GM23338 (cell line): ENCODE measurements at regions not wholly inside any gene's neighbourhood (a gene's known extent, or its start where the extent isn't known, plus 50 kb on each side); places are given as distances from the start of the nearest gene placed in this dataset.

Experiments used
- ATAC-seq: fragments of 200-7000 bp; cut with Tn5 transposase; 3 replicates; pipeline ENCODE4 v1.9.1; 2020
- DNase-seq: peaks from one replicate; pipeline ENCODE4 v3.0.0-alpha.2; 2015; ENCODE audit warnings: low spot score
- H2AFZ ChIP-seq: fragments of 200-600 bp; sonication (generic); 2 replicates; pipeline ENCODE4 v1.8.0; 2016; ENCODE audit warnings: antibody characterized with exemption, mild to moderate bottlenecking, moderate library complexity
- H3F3A ChIP-seq: fragments of 200-600 bp; sonication (generic); replicated peaks from 2 replicates; pipeline ENCODE4 v1.8.0; 2017; ENCODE audit warnings: antibody characterized with exemption, mixed run types, low read depth
- H3K27ac ChIP-seq: fragments of 200-600 bp; sonication (generic); 2 replicates; pipeline ENCODE4 v1.6.1; 2016; ENCODE audit warnings: low read depth
- H3K27me3 ChIP-seq: fragments of 200-600 bp; sonication (generic); 2 replicates; pipeline ENCODE4 v1.8.0; 2016; ENCODE audit warnings: mild to moderate bottlenecking, mixed run types, moderate library complexity; ENCODE audit not compliant: insufficient read depth
- H3K36me3 ChIP-seq: fragments of 200-600 bp; sonication (generic); 2 replicates; pipeline ENCODE4 v1.8.0; 2016; ENCODE audit warnings: mild to moderate bottlenecking; ENCODE audit not compliant: insufficient read depth
- H3K4me1 ChIP-seq: fragments of 200-600 bp; sonication (generic); 2 replicates; pipeline ENCODE4 v1.8.0; 2016; ENCODE audit warnings: mild to moderate bottlenecking, moderate library complexity; ENCODE audit not compliant: insufficient read depth
- H3K4me2 ChIP-seq: fragments of 200-600 bp; sonication (generic); 2 replicates; pipeline ENCODE4 v1.7.1; 2017; ENCODE audit warnings: mixed run types
- H3K4me3 ChIP-seq: fragments of 200-600 bp; sonication (generic); 2 replicates; pipeline ENCODE4 v1.6.1; 2016; ENCODE audit warnings: mixed run types
- H3K79me2 ChIP-seq: fragments of 200-600 bp; sonication (generic); replicated peaks from 2 replicates; pipeline ENCODE4 v1.8.0; 2017; ENCODE audit warnings: mild to moderate bottlenecking; ENCODE audit not compliant: insufficient read depth
- H3K9me2 ChIP-seq: fragments of 200-600 bp; sonication (generic); 2 replicates; pipeline ENCODE4 v1.8.0; 2017; ENCODE audit not compliant: insufficient read depth
- H4K20me1 ChIP-seq: fragments of 200-600 bp; sonication (generic); replicated peaks from 2 replicates; pipeline ENCODE4 v1.8.0; 2017; ENCODE audit warnings: mild to moderate bottlenecking; ENCODE audit not compliant: insufficient read depth
- H3K27ac Mint-ChIP-seq: 2 replicates; pipeline ENCODE4 v1.8.0; 2020; ENCODE audit warnings: inconsistent platforms, mild to moderate bottlenecking, moderate library complexity, mixed read lengths
- H3K27me3 Mint-ChIP-seq: 3 replicates; pipeline ENCODE4 v1.8.0; 2022; ENCODE audit warnings: low read depth, mild to moderate bottlenecking, moderate library complexity, mixed read lengths, inconsistent platforms; ENCODE audit not compliant: insufficient read depth, poor library complexity
- H3K36me3 Mint-ChIP-seq: 3 replicates; pipeline ENCODE4 v1.8.0; 2021; ENCODE audit warnings: low read depth, mild to moderate bottlenecking, inconsistent platforms, moderate library complexity, mixed read lengths
- H3K4me1 Mint-ChIP-seq: 3 replicates; pipeline ENCODE4 v1.8.0; 2020; ENCODE audit warnings: mild to moderate bottlenecking, inconsistent platforms, mixed read lengths
- H3K4me3 Mint-ChIP-seq: 3 replicates; pipeline ENCODE4 v1.8.0; 2021; ENCODE audit warnings: moderate library complexity, mild to moderate bottlenecking, inconsistent platforms, mixed read lengths
- H3K9me3 Mint-ChIP-seq: 3 replicates; pipeline ENCODE4 v1.8.0; 2020; ENCODE audit warnings: moderate library complexity, mild to moderate bottlenecking, inconsistent platforms, mixed read lengths
- CREB1 ChIP-seq: fragments of 250-450 bp; sonication (Bioruptor Pico); IDR thresholded peaks from 2 replicates; pipeline ENCODE4 v1.5.0; 2020; ENCODE audit warnings: low read depth, mild to moderate bottlenecking, moderate library complexity
- CTCF ChIP-seq, 2 experiments: fragments of 200-600 bp in 1 of 2; sonication (generic) in 1 of 2; conservative IDR thresholded peaks; 2 replicates each; pipeline versions ENCODE4 v1.5.1 to v1.6.1; 2016 to 2017; ENCODE audit warnings: antibody characterized with exemption in 2 of 2, low read depth in 2 of 2, mild to moderate bottlenecking in 2 of 2, moderate library complexity in 1 of 2
- EZH2 ChIP-seq: fragments of 200-600 bp; sonication (generic); IDR thresholded peaks from one replicate; pipeline ENCODE4 v1.8.0; 2017; ENCODE audit warnings: antibody characterized with exemption, mild to moderate bottlenecking, low read depth; ENCODE audit not compliant: unreplicated experiment
- EZH2phosphoT487 ChIP-seq: fragments of 200-600 bp; sonication (generic); IDR thresholded peaks from one replicate; pipeline ENCODE4 v1.8.1; 2018; ENCODE audit warnings: antibody characterized with exemption; ENCODE audit not compliant: unreplicated experiment
- JUNB ChIP-seq: IDR thresholded peaks from one replicate; pipeline ENCODE4 v1.6.1; 2016; ENCODE audit warnings: antibody characterized with exemption; ENCODE audit not compliant: unreplicated experiment
- NANOG ChIP-seq: IDR thresholded peaks from 2 replicates; pipeline ENCODE4 v1.6.1; 2016; ENCODE audit warnings: antibody characterized with exemption, borderline replicate concordance
- POLR2AphosphoS5 ChIP-seq: IDR thresholded peaks from 2 replicates; pipeline ENCODE4 v1.6.1; 2016; ENCODE audit warnings: antibody characterized with exemption, low read depth
- REST ChIP-seq: IDR thresholded peaks from one replicate; pipeline ENCODE4 v1.6.1; 2018; ENCODE audit warnings: antibody characterized with exemption; ENCODE audit not compliant: unreplicated experiment
- STAT1 ChIP-seq: IDR thresholded peaks from one replicate; pipeline ENCODE4 v1.6.1; 2016; ENCODE audit warnings: antibody characterized with exemption; ENCODE audit not compliant: unreplicated experiment
- ZNF114 ChIP-seq: fragments of 250-450 bp; sonication (Bioruptor Pico); IDR thresholded peaks from 2 replicates; pipeline ENCODE4 v1.5.0; 2020; ENCODE audit warnings: mild to moderate bottlenecking, moderate library complexity
- TF ChIP-seq, protein P1 (sequence below): IDR thresholded peaks from 2 replicates; pipeline ENCODE4 v1.6.1; 2016; ENCODE audit warnings: antibody characterized with exemption

GRCh38 chr16:86321491-86321890 is 188.8 kb upstream of the FOXF1 start:
- peaks cover 11% of the 10 kb centered on the region for H3K27me3 Mint-ChIP-seq

GRCh38 chr16:86322283-86322682 is 188.0 kb upstream of the FOXF1 start:
- Histone ChIP-seq H3K27me3 (no peaks in the 10 kb centered on the region), H3K9me2 (no peaks in the 10 kb centered on the region), H3K36me3 (no peaks in the 10 kb centered on the region), H3K4me3 (no peak overlapping the region), H3K4me2 (no peak overlapping the region), H3K27ac (no peak overlapping the region), H4K20me1 (no peaks in the 10 kb centered on the region), H3K79me2 (no peaks in the 10 kb centered on the region), H3F3A (peaks cover 8% of the 10 kb centered on the region), H3K4me1 (no peaks in the 10 kb centered on the region), H2AFZ (no peak overlapping the region)
- Mint-ChIP-seq H3K27me3 (peaks cover 11% of the 10 kb centered on the region), H3K27ac (no peak overlapping the region), H3K9me3 (peaks cover 2% of the 10 kb centered on the region; the same call in 2 of the 3 replicates), H3K36me3 (no peaks in the 10 kb centered on the region), H3K4me3 (no peak overlapping the region), H3K4me1 (no peaks in the 10 kb centered on the region; the same call in 2 of the 3 replicates)
- ATAC-seq (no peak), DNase-seq (no peak)
- no peak for TF ChIP-seq CTCF (conservative IDR thresholded peaks at IDR 0.05; ENCODE audit: low read depth in 2 of 2)
- TF ChIP-seq, protein P1, sequence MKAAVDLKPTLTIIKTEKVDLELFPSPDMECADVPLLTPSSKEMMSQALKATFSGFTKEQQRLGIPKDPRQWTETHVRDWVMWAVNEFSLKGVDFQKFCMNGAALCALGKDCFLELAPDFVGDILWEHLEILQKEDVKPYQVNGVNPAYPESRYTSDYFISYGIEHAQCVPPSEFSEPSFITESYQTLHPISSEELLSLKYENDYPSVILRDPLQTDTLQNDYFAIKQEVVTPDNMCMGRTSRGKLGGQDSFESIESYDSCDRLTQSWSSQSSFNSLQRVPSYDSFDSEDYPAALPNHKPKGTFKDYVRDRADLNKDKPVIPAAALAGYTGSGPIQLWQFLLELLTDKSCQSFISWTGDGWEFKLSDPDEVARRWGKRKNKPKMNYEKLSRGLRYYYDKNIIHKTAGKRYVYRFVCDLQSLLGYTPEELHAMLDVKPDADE, result no peak
- TF ChIP-seq POLR2AphosphoS5, result no peak
- no peak for TF ChIP-seq EZH2

More at GRCh38 chr16:86321491-86321890, 188.8 kb upstream of the FOXF1 start:
- ATAC-seq (no peak), DNase-seq (no peak)
- no peak overlapping the region for H2AFZ ChIP-seq
- no peaks in the 10 kb centered on the region for H4K20me1 ChIP-seq
- no peaks in the 10 kb centered on the region for H3K4me1 ChIP-seq
- H3K9me2 ChIP-seq, result no peaks in the 10 kb centered on the region
- H3K79me2 ChIP-seq, result no peaks in the 10 kb centered on the region
- Mint-ChIP-seq H3K4me1 (no peaks in the 10 kb centered on the region; the same call in 2 of the 3 replicates), H3K9me3 (peaks cover 2% of the 10 kb centered on the region; the same call in 2 of the 3 replicates), H3K36me3 (no peaks in the 10 kb centered on the region), H3K4me3 (no peak overlapping the region), H3K27ac (no peak overlapping the region)
- H3F3A ChIP-seq, result peaks cover 8% of the 10 kb centered on the region
- TF ChIP-seq CREB1 (CRISPR knock-in tag), result no peak
- TF ChIP-seq STAT1, result no peak
- no peak for TF ChIP-seq EZH2phosphoT487
- H3K27me3 ChIP-seq, result no peaks in the 10 kb centered on the region
- H3K36me3 ChIP-seq, result no peaks in the 10 kb centered on the region
- no peak overlapping the region for H3K4me2 ChIP-seq
- no peak overlapping the region for H3K4me3 ChIP-seq
- H3K27ac ChIP-seq, result no peak overlapping the region

- no peak overlapping the region for H2AFZ ChIP-seq
- no peaks in the 10 kb centered on the region for H3K9me2 ChIP-seq
- H3K27ac ChIP-seq, result no peak overlapping the region
- H3K27me3 ChIP-seq, result no peaks in the 10 kb centered on the region
- no peaks in the 10 kb centered on the region for H3K4me1 ChIP-seq
- H3K4me3 ChIP-seq, result no peak overlapping the region
- H3K36me3 ChIP-seq, result no peaks in the 10 kb centered on the region
- Mint-ChIP-seq H3K9me3 (peaks cover 2% of the 10 kb centered on the region; the same call in 2 of the 3 replicates), H3K4me1 (no peaks in the 10 kb centered on the region; the same call in 2 of the 3 replicates), H3K36me3 (no peaks in the 10 kb centered on the region), H3K27me3 (peaks cover 13% of the 10 kb centered on the region), H3K4me3 (no peak overlapping the region), H3K27ac (no peak overlapping the region)
- H4K20me1 ChIP-seq, result no peaks in the 10 kb centered on the region
- peaks cover 8% of the 10 kb centered on the region for H3F3A ChIP-seq
- H3K4me2 ChIP-seq, result no peak overlapping the region
- no peaks in the 10 kb centered on the region for H3K79me2 ChIP-seq
- no peak for DNase-seq
- no peak for ATAC-seq
- TF ChIP-seq EZH2phosphoT487, result no peak
- no peak for TF ChIP-seq JUNB
- TF ChIP-seq NANOG, result no peak
- no peak for TF ChIP-seq ZNF114 (CRISPR knock-in tag)
- no peak for TF ChIP-seq EZH2
- TF ChIP-seq STAT1, result no peak
- TF ChIP-seq CTCF (conservative IDR thresholded peaks at IDR 0.05; ENCODE audit: low read depth in 2 of 2), result no peak
- TF ChIP-seq REST, result no peak
These were observed 187.5 kb upstream of the FOXF1 start for GRCh38 chr16:86322806-86323205.
